Keratinocyte (primary cell): ENCODE measurements at regions not wholly inside any gene's neighbourhood (a gene's known extent, or its start where the extent isn't known, plus 50 kb on each side); places are given as distances from the start of the nearest gene placed in this dataset.

ENCODE experiments used
- DNase-seq: peaks from one replicate; pipeline ENCODE4 v3.0.0-alpha.2; 2011; ENCODE audit warnings: low read depth, missing footprints, low spot score
- FAIRE-seq: peaks from 2 replicates; lab custom pipeline; 2011; peaks lifted over from hg19 to GRCh38; lab: Jason Lieb, UNC
- H2AFZ ChIP-seq: 2 replicates; pipeline ENCODE4 v1.6.0; 2012; ENCODE audit warnings: low read length, control low read depth, inconsistent platforms; ENCODE audit not compliant: control insufficient read depth
- H3K27ac ChIP-seq: 2 replicates; pipeline ENCODE4 v1.5.1; 2011; ENCODE audit warnings: low read length; ENCODE audit not compliant: control insufficient read depth, insufficient read depth
- H3K27me3 ChIP-seq: 3 replicates; pipeline ENCODE4 v1.6.0; 2011; ENCODE audit warnings: low read length; ENCODE audit not compliant: control insufficient read depth, insufficient read depth; ENCODE audit errors: extremely low read depth
- H3K36me3 ChIP-seq, 2 experiments: 2 replicates in 1 of 2; 3 replicates in 1 of 2; pipeline ENCODE4 v1.5.1; 2011; ENCODE audit warnings: low read length in 2 of 2, mild to moderate bottlenecking in 1 of 2; ENCODE audit not compliant: control insufficient read depth in 2 of 2, insufficient read depth in 2 of 2; ENCODE audit errors: extremely low read depth in 1 of 2
- H3K4me1 ChIP-seq: 3 replicates; pipeline ENCODE4 v1.5.1; 2011; ENCODE audit warnings: low read length; ENCODE audit not compliant: control insufficient read depth, insufficient read depth; ENCODE audit errors: extremely low read depth
- H3K4me2 ChIP-seq: 3 replicates; pipeline ENCODE4 v1.6.0; 2011; ENCODE audit warnings: low read depth, low read length; ENCODE audit not compliant: control insufficient read depth, insufficient read depth; ENCODE audit errors: extremely low read depth
- H3K4me3 ChIP-seq, 3 experiments: fragments of 200-600 bp in 1 of 3; sonication (generic) in 1 of 3; 2 replicates in 2 of 3; 3 replicates in 1 of 3; pipeline ENCODE4 v1.5.1; 2011 to 2016; ENCODE audit warnings: low read length in 3 of 3, mild to moderate bottlenecking in 3 of 3, control low read depth in 2 of 3, inconsistent platforms in 1 of 3, low read depth in 1 of 3, mixed read lengths in 1 of 3, mixed run types in 1 of 3, moderate library complexity in 1 of 3; ENCODE audit not compliant: control insufficient read depth in 2 of 3, insufficient read depth in 2 of 3; ENCODE audit errors: extremely low read depth in 1 of 3
- H3K79me2 ChIP-seq: 2 replicates; pipeline ENCODE4 v1.6.0; 2012; ENCODE audit warnings: low read length; ENCODE audit not compliant: control insufficient read depth, insufficient read depth
- H3K9ac ChIP-seq: 3 replicates; pipeline ENCODE4 v1.6.0; 2011; ENCODE audit warnings: low read length; ENCODE audit not compliant: control insufficient read depth, insufficient read depth; ENCODE audit errors: extremely low read depth
- H3K9me1 ChIP-seq: 3 replicates; pipeline ENCODE4 v1.6.0; 2011; ENCODE audit warnings: low read length; ENCODE audit not compliant: control insufficient read depth, insufficient read depth; ENCODE audit errors: extremely low read depth
- H3K9me3 ChIP-seq: 2 replicates; pipeline ENCODE4 v1.5.1; 2012; ENCODE audit warnings: low read depth, low read length; ENCODE audit not compliant: control insufficient read depth
- H4K20me1 ChIP-seq: 3 replicates; pipeline ENCODE4 v1.6.0; 2011; ENCODE audit warnings: low read length; ENCODE audit not compliant: control insufficient read depth, insufficient read depth; ENCODE audit errors: extremely low read depth
- CTCF ChIP-seq, 3 experiments: IDR thresholded peaks in 1 of 3; conservative IDR thresholded peaks in 1 of 3; optimal IDR thresholded peaks in 1 of 3; 2 replicates in 2 of 3; 3 replicates in 1 of 3; pipeline versions ENCODE3 to v1.5.1; 2011; ENCODE audit warnings: low read length in 3 of 3, mild to moderate bottlenecking in 3 of 3, moderate library complexity in 2 of 3, control low read depth in 1 of 3, inconsistent platforms in 1 of 3; ENCODE audit not compliant: insufficient read depth in 2 of 3; ENCODE audit errors: extremely low read depth in 1 of 3
- EZH2 ChIP-seq: IDR thresholded peaks from one replicate; pipeline ENCODE4 v1.6.1; 2012; ENCODE audit warnings: inconsistent platforms, mild to moderate bottlenecking, low read length, moderate library complexity
- dilution Hi-C: fragments of 300-500 bp; cut with MboI; formaldehyde crosslinking; loops from one replicate; pipeline ENCODE4 v1.7.0; 2020; ENCODE audit warnings: low sequenced_read_pairs; ENCODE audit not compliant: extremely low pct_ligation_motif_present

GRCh38 chr10:84945791-84946190 is 617.4 kb downstream of the CCSER2 start:
- Histone ChIP-seq H2AFZ (no peak overlapping the region), H4K20me1 (no peaks in the 10 kb centered on the region), H3K79me2 (no peaks in the 10 kb centered on the region), H3K4me2 (no peak overlapping the region), H3K27me3 (no peaks in the 10 kb centered on the region), H3K9me3 (no peaks in the 10 kb centered on the region), H3K9ac (no peak overlapping the region), H3K4me1 (no peaks in the 10 kb centered on the region), H3K27ac (no peak overlapping the region), H3K4me3 (no peak overlapping the region), H3K36me3 (no peaks in the 10 kb centered on the region), H3K9me1 (no peaks in the 10 kb centered on the region)
- dilution Hi-C loops = no loop called here
- FAIRE-seq = no peak
- no peak for TF ChIP-seq EZH2
- TF ChIP-seq CTCF (optimal IDR thresholded peaks at IDR 0.05 in 1 of 3, IDR thresholded peaks at IDR 0.05 in 1 of 3, conservative IDR thresholded peaks at IDR 0.05 in 1 of 3; ENCODE audit: extremely low read depth in 1 of 3, insufficient read depth in 2 of 3, low read length in 3 of 3) = no peak
- no peak for DNase-seq

GRCh38 chr10:84946904-84947303 is 618.5 kb downstream of the CCSER2 start:
- no peak overlapping the region for H3K9ac ChIP-seq
- no peaks in the 10 kb centered on the region for H3K27me3 ChIP-seq
- no peak for TF ChIP-seq CTCF (optimal IDR thresholded peaks at IDR 0.05 in 1 of 3, IDR thresholded peaks at IDR 0.05 in 1 of 3, conservative IDR thresholded peaks at IDR 0.05 in 1 of 3; ENCODE audit: extremely low read depth in 1 of 3, insufficient read depth in 2 of 3, low read length in 3 of 3)
- TF ChIP-seq EZH2 = no peak
- H3K9me3 ChIP-seq = no peaks in the 10 kb centered on the region
- H3K36me3 ChIP-seq = no peaks in the 10 kb centered on the region
- DNase-seq (no peak), FAIRE-seq (no peak)
- dilution Hi-C loops = no loop called here
- no peak overlapping the region for H3K4me3 ChIP-seq
- H3K4me1 ChIP-seq = no peaks in the 10 kb centered on the region
- H2AFZ ChIP-seq = no peak overlapping the region
- H3K9me1 ChIP-seq = no peaks in the 10 kb centered on the region
- no peaks in the 10 kb centered on the region for H4K20me1 ChIP-seq
- no peaks in the 10 kb centered on the region for H3K79me2 ChIP-seq
- no peak overlapping the region for H3K27ac ChIP-seq
- H3K4me2 ChIP-seq = no peak overlapping the region
